Brain microvascular endothelial cell (primary cell): ENCODE measurements at regions not wholly inside any gene's neighbourhood (a gene's known extent, or its start where the extent isn't known, plus 50 kb on each side); places are given as distances from the start of the nearest gene placed in this dataset.
"Not testable (repeated sequence)": the region's sequence is repeated elsewhere in the genome, so short reads cannot be mapped to it uniquely, and the experiment has no call there.

ENCODE experiments used
- DNase-seq: peaks from one replicate; pipeline ENCODE4 v3.0.0-alpha.2; 2020
- H3K27ac ChIP-seq: fragments of 250-450 bp; sonication (Bioruptor Pico); 2 replicates; pipeline ENCODE4 v1.5.1; 2020; ENCODE audit warnings: mild to moderate bottlenecking, moderate library complexity
- H3K27me3 ChIP-seq: fragments of 250-450 bp; sonication (Bioruptor Pico); replicated peaks from 2 replicates; pipeline ENCODE4 v1.5.1; 2020; ENCODE audit warnings: mild to moderate bottlenecking
- H3K36me3 ChIP-seq: fragments of 250-450 bp; sonication (Bioruptor Pico); replicated peaks from 2 replicates; pipeline ENCODE4 v1.5.1; 2020; ENCODE audit warnings: mild to moderate bottlenecking
- H3K4me3 ChIP-seq: 2 replicates; pipeline ENCODE4 v1.5.1; 2011; ENCODE audit warnings: low read depth, mild to moderate bottlenecking, control low read depth, low read length, moderate library complexity
- in situ Hi-C: cut with HindIII; loops from 2 replicates; pipeline ENCODE4 v1.10.0; 2017; ENCODE audit warnings: low sequenced_read_pairs, low pct_ligation_motif_present

- in situ Hi-C loops, H3K27me3 ChIP-seq: not testable (repeated sequence)
These were observed 53.6 kb upstream of the PDPR start for GRCh38 chr16:70060521-70061027.

GRCh38 chr16:70061671-70062218 lies 52.4 kb upstream of the PDPR start:
- H3K4me3 ChIP-seq, DNase-seq, in situ Hi-C loops, H3K27ac ChIP-seq, H3K27me3 ChIP-seq, H3K36me3 ChIP-seq: not testable (repeated sequence)

More at GRCh38 chr16:70060521-70061027, 53.6 kb upstream of the PDPR start:
- not testable (repeated sequence) for H3K36me3 ChIP-seq, DNase-seq, H3K27ac ChIP-seq, H3K4me3 ChIP-seq

GRCh38 chr16:70062947-70063346 lies 51.2 kb upstream of the PDPR start:
- DNase-seq, H3K27ac ChIP-seq, H3K4me3 ChIP-seq, H3K36me3 ChIP-seq, in situ Hi-C loops, H3K27me3 ChIP-seq: not testable (repeated sequence)
